ENCODE measurements at regions not wholly inside any gene's neighbourhood (a gene's known extent, or its start where the extent isn't known, plus 50 kb on each side); places are given as distances from the start of the nearest gene placed in this dataset.

GRCh38 chr1:229011022-229011421 is 259.9 kb upstream of the RAB4A start:
- TF ChIP-seq SP1 (IDR thresholded peaks at IDR 0.05) = no peak
- no peak for TF ChIP-seq ARNT (IDR thresholded peaks at IDR 0.05)
- TF ChIP-seq BHLHE40 (IDR thresholded peaks at IDR 0.05; ENCODE audit: borderline replicate concordance) = no peak
- TF ChIP-seq ELF4 (IDR thresholded peaks at IDR 0.05) = no peak
- TF ChIP-seq FOXK2 (IDR thresholded peaks at IDR 0.05) = no peak
- TF ChIP-seq, protein P1, sequence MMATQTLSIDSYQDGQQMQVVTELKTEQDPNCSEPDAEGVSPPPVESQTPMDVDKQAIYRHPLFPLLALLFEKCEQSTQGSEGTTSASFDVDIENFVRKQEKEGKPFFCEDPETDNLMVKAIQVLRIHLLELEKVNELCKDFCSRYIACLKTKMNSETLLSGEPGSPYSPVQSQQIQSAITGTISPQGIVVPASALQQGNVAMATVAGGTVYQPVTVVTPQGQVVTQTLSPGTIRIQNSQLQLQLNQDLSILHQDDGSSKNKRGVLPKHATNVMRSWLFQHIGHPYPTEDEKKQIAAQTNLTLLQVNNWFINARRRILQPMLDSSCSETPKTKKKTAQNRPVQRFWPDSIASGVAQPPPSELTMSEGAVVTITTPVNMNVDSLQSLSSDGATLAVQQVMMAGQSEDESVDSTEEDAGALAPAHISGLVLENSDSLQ (IDR thresholded peaks at IDR 0.05) = no peak
